Erythroblast (primary cell): ENCODE measurements at regions not wholly inside any gene's neighbourhood (a gene's known extent, or its start where the extent isn't known, plus 50 kb on each side); places are given as distances from the start of the nearest gene placed in this dataset.
"Not testable (repeated sequence)": the region's sequence is repeated elsewhere in the genome, so short reads cannot be mapped to it uniquely, and the experiment has no call there.

Experiments used
- DNase-seq, 2 experiments: peaks; one replicate each; lab custom pipeline; 2025; lab: John Stamatoyannopoulos, UW
- GATA1 ChIP-seq: IDR thresholded peaks from 2 replicates; pipeline ENCODE4 v1.6.1; 2011; ENCODE audit warnings: low read depth, mild to moderate bottlenecking, control low read depth, low read length, moderate library complexity
- POLR2A ChIP-seq: IDR thresholded peaks from 2 replicates; pipeline ENCODE4 v1.6.1; 2011; ENCODE audit warnings: mild to moderate bottlenecking, low read length

DNA sequence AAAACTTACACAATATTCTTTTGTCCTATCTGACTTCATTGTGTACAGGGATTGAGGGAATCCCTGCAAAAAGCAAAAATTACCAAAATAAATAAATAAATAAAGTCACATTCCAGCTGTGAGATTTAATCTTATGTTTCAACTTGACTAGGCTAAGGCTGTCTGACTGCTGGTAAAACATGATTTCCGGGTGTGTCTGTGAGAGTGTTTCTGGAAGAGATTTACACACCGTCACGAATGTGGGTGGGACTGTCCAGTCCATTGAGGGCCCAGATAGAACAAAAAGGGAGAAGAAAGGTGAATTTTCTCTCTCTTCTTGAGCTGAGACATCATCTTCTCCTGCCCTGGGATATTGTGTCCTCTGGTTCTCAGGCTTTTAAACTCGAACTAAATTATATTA, 166.1 kb downstream of the LIG4 start:
- TF ChIP-seq GATA1 = no peak
- TF ChIP-seq POLR2A = no peak
- no peak for DNase-seq

DNA sequence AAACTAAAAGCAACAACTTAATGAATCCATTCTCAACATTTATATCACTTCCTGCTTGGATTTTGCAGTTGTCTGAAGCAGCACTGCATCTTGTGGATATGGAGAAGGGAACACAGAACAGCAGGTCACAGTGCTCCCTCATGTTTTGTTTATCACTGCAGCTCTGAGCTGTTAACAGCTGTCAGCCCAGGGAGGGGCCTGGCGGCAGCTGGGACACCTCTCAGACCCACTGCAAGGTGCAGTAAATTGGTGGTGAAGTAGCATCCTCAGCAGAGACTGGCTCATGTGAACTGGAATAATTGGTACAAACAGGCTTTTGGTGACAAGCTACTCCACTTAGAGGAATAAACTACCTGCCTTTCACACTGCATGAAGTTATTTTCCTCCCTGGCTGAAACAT, 170.4 kb downstream of the LIG4 start:
- TF ChIP-seq POLR2A (no peak), GATA1 (no peak)
- DNase-seq = no peak

GRCh38 chr13:108042866-108043265, 172.5 kb downstream of the LIG4 start:
- not testable (repeated sequence) for DNase-seq

GRCh38 chr13:108037348-108037747, 178.0 kb downstream of the LIG4 start:
- DNase-seq = no peak
- no peak for TF ChIP-seq GATA1

- no peak for DNase-seq
- TF ChIP-seq GATA1 = no peak
- TF ChIP-seq POLR2A = no peak
These were observed 178.9 kb downstream of the LIG4 start for GRCh38 chr13:108036411-108036932.

GRCh38 chr13:108034909-108035410, 180.4 kb downstream of the LIG4 start:
- TF ChIP-seq POLR2A (no peak), GATA1 (no peak)
- no peak for DNase-seq

DNA sequence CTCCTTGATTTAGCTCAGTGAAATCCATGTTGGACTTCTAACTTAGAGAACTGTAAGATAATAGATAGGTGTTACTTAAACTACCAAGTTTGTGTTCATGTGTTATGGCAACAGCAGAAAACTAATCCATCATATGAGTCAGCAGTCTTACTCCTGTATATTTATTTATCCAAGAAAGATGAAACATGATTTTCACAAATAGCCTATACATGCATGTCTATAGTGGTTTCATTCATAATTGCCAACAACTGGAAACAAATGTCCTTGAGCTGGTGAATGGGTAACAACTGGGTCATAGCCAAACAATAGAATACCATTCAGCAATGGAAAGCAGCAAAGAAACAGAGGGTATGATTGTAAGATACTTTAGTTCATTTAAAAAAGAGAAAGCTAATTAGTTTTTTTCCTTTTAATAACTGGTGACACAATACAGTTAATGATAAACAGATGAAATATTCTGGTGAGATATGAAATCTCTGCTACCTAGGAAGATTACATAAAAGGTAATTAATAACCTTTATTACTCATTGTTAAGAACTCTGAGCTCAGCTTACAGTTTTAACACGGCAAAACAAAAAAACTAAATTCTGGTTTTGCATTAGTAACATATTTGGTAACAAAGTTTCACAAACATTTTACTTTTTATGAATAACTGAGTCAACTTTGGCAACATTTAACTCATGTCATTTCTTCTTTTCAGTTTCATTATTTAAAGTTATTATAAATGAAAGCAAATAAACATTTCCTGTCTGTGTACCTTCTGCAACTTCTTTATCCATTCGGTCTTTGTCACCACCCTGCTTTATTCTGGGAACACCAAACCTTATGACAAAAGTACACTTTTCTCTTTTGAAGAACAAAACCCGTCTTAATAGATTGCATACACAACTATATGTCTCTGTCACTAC, 181.3 kb downstream of the LIG4 start:
- DNase-seq = no peak
- TF ChIP-seq GATA1 (no peak), POLR2A (no peak)

GRCh38 chr13:108031865-108032264, 183.5 kb downstream of the LIG4 start:
- TF ChIP-seq POLR2A = no peak
- TF ChIP-seq GATA1 = no peak
- no peak for DNase-seq

DNA sequence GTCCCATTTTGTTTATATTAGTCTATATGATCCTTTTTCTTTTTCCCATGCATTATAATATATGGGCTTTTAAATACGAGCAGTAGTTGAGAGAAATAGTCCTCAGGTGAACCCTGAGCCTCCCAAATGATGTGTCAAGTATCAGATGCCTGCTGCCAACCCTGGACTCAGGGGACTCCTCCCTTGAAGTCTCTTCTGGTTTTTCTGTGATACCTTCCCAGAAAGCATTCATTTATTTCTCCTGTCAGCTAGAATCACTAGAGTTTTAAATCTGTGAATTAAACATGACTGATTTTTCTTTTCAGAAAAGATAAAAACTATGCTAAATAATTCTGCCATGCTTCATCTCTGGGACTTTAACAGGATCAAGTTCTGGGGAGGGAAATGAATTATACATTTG, 184.6 kb downstream of the LIG4 start:
- TF ChIP-seq GATA1 (no peak), POLR2A (no peak)
- DNase-seq = no peak

GRCh38 chr13:108026680-108027410, 188.5 kb downstream of the LIG4 start:
- TF ChIP-seq GATA1 (no peak), POLR2A (no peak)
- DNase-seq = no peak

GRCh38 chr13:108020027-108020426, 195.3 kb downstream of the LIG4 start:
- no peak for DNase-seq
- no peak for TF ChIP-seq GATA1
- no peak for TF ChIP-seq POLR2A

DNA sequence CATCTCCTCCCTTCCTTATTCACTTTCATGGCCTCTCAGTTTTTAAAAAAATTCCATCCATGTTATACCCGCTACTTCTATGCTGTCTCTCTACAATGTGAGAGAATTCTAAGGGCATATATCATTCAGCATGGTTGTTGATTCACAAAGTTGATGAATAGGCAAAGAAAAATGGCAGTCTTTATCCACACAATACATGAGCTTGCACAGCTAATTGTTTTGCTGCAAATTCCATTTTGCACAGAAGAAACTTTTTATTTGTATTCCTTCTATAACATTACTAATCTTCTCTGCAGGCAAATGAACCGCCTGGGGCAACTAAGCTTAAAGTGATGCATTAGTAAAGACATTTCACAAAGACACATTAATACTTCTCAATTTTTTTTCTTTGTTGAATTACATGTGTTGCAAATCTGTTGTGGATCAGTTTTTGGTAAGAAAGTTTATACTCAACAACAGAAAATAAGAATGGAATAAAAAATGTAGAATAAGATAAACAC, 196.9 kb downstream of the LIG4 start:
- DNase-seq = no peak
- TF ChIP-seq POLR2A (no peak), GATA1 (no peak)

DNA sequence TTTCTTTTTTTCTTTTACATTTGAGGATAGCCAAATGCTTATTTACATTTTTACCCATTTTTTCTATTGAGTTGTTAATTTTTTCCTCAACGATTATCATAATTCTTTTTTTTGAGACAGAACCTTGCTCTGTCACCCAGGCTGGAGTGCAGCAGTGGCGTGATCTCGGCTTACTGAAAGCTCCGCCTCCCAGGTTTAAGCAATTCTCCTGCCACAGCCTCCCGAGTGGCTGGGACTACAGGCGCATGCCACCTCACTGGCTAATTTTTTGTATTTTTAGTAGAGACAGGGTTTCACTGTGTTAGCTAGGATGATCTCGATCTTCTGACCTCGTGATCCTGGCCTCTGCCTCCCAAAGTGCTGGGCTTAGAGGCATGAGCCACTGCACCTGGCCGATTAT, 208.7 kb downstream of the LIG4 start:
- TF ChIP-seq GATA1 (no peak), POLR2A (no peak)
- no peak for DNase-seq

DNA sequence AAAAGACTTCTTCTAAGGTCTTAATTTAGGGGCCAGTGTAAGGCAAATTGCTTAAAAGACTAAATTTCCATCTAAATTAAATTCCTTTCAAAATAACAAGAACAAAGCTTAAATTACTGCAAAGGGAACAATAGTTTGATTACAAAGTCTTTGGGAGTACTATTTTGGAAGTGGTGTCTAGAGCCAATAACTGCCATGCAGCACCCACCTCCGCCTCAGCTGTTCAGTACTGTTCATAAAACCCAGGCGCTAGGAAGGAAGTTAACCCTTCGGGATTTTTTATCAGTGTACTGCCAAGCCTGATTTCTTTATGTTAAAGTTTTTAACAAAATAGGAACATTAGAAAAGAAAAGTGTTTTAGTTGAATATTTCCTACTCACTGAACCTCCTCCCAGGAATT, 210.1 kb downstream of the LIG4 start:
- no peak for TF ChIP-seq POLR2A
- no peak for TF ChIP-seq GATA1
- DNase-seq = no peak

DNA sequence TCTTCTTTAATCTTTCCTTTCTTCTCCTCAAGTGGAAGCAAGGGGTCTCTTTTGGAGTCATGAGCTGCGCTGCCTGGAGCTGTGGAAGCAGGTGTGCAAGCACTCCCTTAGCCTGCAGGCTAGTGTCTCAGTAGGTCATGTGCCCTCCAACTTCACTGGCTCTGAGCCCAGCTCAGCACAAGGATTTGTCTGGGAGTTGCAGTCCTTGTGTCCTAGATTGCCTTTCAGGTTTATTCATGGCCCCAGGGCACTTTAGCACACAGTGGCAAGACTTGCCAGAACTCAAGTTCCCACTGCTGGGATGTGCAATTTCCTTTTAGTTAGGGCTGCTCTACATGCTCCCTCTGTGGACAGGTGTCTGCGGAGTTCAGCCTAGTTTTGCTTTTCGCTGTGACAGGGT, 211.7 kb downstream of the LIG4 start:
- TF ChIP-seq GATA1 = no peak
- no peak for TF ChIP-seq POLR2A
- DNase-seq = no peak
